Nephron (organoid): ENCODE measurements at regions not wholly inside any gene's neighbourhood (a gene's known extent, or its start where the extent isn't known, plus 50 kb on each side); places are given as distances from the start of the nearest gene placed in this dataset.

Experiments
- H3K27ac Mint-ChIP-seq, 3 experiments: 2 replicates each; pipeline ENCODE4 v1.8.0; 2020; ENCODE audit warnings: mixed read lengths in 3 of 3, mild to moderate bottlenecking in 2 of 3, moderate library complexity in 1 of 3
- H3K27me3 Mint-ChIP-seq: 2 replicates; pipeline ENCODE4 v1.8.0; 2021; ENCODE audit warnings: low read depth, mild to moderate bottlenecking, moderate library complexity, mixed read lengths
- H3K36me3 Mint-ChIP-seq: 2 replicates; pipeline ENCODE4 v1.8.0; 2020; ENCODE audit warnings: low read depth, mixed read lengths
- H3K4me1 Mint-ChIP-seq: 2 replicates; pipeline ENCODE4 v1.8.0; 2020; ENCODE audit warnings: mixed read lengths
- H3K4me3 Mint-ChIP-seq, 3 experiments: 2 replicates each; pipeline ENCODE4 v1.8.0; 2020; ENCODE audit warnings: mild to moderate bottlenecking in 3 of 3, mixed read lengths in 3 of 3, moderate library complexity in 2 of 3
- H3K9me3 Mint-ChIP-seq: 2 replicates; pipeline ENCODE4 v1.8.0; 2020; ENCODE audit warnings: mixed read lengths
- TF ChIP-seq, protein P1 (sequence below), 3 experiments: fragments of 200-600 bp; sonication (generic); IDR thresholded peaks; one replicate each; pipeline ENCODE4 v1.5.0; 2021; ENCODE audit warnings: antibody characterized with exemption in 3 of 3; ENCODE audit not compliant: unreplicated experiment in 3 of 3

DNA sequence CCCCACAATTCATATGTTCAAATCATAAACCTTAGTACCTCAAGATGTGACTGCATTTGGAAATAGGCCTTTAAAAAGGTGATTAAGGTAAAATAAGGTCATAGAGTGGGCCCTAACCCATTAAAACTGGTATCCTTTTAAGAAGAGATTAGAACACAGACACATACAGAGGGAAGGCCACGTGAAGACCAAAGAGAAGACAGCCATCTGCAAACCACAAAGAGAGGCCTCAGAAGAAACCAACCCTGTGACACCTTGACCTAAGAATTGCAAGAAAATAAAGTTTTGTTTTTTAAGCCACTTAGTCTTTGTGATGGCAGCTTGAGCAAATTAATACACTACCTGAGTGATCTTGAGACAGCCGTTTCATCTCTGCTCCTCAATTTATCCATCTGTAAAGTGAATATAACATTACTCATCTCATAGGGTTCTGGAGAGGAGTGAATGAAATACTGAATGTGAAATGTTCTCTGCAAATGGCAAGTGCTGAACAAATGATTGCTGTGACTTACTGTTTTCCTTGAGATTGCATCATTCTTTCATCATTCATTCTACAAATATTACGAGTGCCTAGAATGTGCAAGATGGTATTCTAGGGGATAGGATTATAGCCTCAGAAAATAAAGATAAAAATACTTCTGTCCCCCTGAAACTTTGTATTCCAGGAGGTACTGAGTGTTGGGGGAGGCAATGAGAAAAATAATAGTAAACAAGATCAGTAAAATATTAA, 222.0 kb upstream of the CDH13 start:
- Mint-ChIP-seq H3K4me1 (peaks cover 21% of the 10 kb centered on the region), H3K27ac (no peak overlapping the region), H3K36me3 (no peaks in the 10 kb centered on the region), H3K27me3 (peaks cover 8% of the 10 kb centered on the region), H3K9me3 (no peaks in the 10 kb centered on the region), H3K4me3 (no peak overlapping the region)
- TF ChIP-seq, protein P1, sequence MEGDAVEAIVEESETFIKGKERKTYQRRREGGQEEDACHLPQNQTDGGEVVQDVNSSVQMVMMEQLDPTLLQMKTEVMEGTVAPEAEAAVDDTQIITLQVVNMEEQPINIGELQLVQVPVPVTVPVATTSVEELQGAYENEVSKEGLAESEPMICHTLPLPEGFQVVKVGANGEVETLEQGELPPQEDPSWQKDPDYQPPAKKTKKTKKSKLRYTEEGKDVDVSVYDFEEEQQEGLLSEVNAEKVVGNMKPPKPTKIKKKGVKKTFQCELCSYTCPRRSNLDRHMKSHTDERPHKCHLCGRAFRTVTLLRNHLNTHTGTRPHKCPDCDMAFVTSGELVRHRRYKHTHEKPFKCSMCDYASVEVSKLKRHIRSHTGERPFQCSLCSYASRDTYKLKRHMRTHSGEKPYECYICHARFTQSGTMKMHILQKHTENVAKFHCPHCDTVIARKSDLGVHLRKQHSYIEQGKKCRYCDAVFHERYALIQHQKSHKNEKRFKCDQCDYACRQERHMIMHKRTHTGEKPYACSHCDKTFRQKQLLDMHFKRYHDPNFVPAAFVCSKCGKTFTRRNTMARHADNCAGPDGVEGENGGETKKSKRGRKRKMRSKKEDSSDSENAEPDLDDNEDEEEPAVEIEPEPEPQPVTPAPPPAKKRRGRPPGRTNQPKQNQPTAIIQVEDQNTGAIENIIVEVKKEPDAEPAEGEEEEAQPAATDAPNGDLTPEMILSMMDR (IDR thresholded peaks at IDR 0.05; ENCODE audit: unreplicated experiment in 3 of 3) = no peak

DNA sequence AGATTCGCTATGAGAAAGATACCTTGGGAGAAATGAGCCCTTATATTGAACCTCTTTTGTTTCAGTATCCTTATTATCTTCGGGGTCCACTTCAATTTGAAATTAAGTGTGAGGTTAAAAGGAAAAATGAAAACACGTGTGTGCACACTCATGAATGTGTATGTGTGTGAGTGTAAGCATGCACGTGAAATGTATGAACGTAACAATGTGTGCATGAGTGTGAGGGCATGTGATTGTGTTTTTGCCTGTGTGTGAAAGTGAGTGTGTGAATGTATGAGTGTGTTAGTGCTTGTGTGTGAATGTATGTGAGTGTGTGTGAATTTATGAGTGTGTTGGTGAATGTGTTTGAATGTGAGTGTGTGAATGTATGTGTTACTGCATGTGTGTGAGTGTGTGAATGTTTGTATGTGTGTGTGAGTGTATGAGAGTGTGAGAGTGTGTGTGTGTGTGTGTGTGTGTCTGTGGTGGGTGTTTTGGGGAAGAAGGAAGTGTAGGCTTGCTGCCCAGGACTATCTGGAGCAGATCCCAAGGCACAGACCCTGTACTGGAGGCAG, 224.0 kb upstream of the CDH13 start:
- Mint-ChIP-seq H3K27me3 (peaks cover 2% of the 10 kb centered on the region), H3K4me1 (peaks cover 21% of the 10 kb centered on the region), H3K36me3 (no peaks in the 10 kb centered on the region), H3K9me3 (no peaks in the 10 kb centered on the region), H3K27ac (peak overlapping the region in 1 of 3 experiments; percentile 1), H3K4me3 (no peak overlapping the region)
- TF ChIP-seq, protein P1 (IDR thresholded peaks at IDR 0.05; ENCODE audit: unreplicated experiment in 3 of 3) = no peak

DNA sequence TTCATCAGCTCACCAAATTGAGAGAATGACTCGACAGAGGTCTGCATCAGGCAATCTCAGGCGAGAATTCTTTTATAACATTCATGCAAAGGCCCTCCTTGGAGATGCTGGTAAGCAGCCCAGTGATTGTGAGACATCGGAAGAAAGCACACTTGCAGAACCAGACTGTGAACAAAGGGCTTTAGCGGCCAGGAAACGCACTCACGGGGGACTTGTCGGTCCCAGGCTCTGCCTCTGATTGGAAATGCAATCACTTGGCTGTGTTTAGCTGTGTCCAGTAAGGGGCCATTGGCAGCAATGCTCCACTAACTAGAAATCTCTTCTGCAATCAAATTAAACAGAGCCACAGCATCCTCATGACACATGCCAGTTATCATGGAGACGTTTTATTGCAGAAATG, 226.7 kb upstream of the CDH13 start:
- TF ChIP-seq, protein P1 (IDR thresholded peaks at IDR 0.05; ENCODE audit: unreplicated experiment in 3 of 3) = no peak
- no peaks in the 10 kb centered on the region for H3K36me3 Mint-ChIP-seq
- no peaks in the 10 kb centered on the region for H3K9me3 Mint-ChIP-seq
- peaks cover 14% of the 10 kb centered on the region for H3K4me1 Mint-ChIP-seq
- no peak overlapping the region for H3K4me3 Mint-ChIP-seq
- H3K27ac Mint-ChIP-seq = no peak overlapping the region
- no peaks in the 10 kb centered on the region for H3K27me3 Mint-ChIP-seq

DNA sequence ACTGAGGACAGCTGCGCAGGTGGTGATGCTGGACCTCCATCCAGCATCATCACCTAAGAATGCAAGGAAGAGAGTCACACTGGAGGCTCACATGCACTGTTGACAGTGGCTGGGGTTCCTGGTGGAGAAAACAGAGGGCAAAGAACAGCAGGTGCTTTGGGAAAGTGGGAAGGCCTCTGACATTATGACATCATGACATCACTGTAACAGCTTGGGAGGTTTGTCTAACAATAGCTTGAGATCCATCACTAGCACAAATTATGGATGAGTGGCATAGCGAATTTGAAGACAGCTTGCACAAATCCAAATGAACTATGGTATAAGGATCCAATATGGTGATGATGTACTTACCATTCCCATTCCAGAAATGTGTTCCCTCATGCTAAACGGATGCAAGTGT, 226.5 kb upstream of the MPHOSPH6 start:
- H3K27ac Mint-ChIP-seq = no peak overlapping the region
- TF ChIP-seq, protein P1 (IDR thresholded peaks at IDR 0.05; ENCODE audit: unreplicated experiment in 3 of 3) = no peak

GRCh38 chr16:82395212-82395611, 225.2 kb upstream of the MPHOSPH6 start:
- Mint-ChIP-seq H3K4me3 (no peak overlapping the region), H3K9me3 (no peaks in the 10 kb centered on the region), H3K36me3 (no peaks in the 10 kb centered on the region), H3K27me3 (peaks cover 4% of the 10 kb centered on the region), H3K4me1 (peaks cover 2% of the 10 kb centered on the region), H3K27ac (no peak overlapping the region)
- TF ChIP-seq, protein P1 (IDR thresholded peaks at IDR 0.05; ENCODE audit: unreplicated experiment in 3 of 3) = no peak

More for the DNA sequence above, 226.5 kb upstream of the MPHOSPH6 start:
- no peaks in the 10 kb centered on the region for H3K9me3 Mint-ChIP-seq
- H3K27me3 Mint-ChIP-seq = peaks cover 2% of the 10 kb centered on the region
- no peaks in the 10 kb centered on the region for H3K36me3 Mint-ChIP-seq
- no peak overlapping the region for H3K4me3 Mint-ChIP-seq
- peaks cover 3% of the 10 kb centered on the region for H3K4me1 Mint-ChIP-seq

DNA sequence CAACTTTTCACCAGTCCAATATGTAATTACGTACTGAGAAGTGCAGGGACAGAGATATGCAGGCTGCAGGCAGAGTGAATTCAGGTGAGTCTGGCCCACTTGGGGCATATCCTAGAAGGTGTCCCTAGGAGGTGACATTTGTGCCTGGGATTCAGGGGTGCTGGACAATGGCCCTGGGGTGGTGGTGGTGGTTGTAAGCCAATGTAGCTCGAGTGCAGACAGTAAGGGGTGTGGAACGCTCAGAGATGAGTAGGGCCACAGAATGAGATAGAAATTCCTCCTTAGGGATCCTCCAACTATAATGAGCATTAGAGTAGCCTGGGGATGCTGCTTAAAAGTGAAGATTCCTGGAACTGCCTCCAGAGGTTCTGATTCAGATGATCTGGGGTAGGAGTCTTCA, 221.7 kb upstream of the MPHOSPH6 start:
- Mint-ChIP-seq H3K36me3 (no peaks in the 10 kb centered on the region), H3K4me3 (no peak overlapping the region), H3K27me3 (peaks cover 15% of the 10 kb centered on the region), H3K4me1 (peaks cover 20% of the 10 kb centered on the region), H3K27ac (no peak overlapping the region), H3K9me3 (no peaks in the 10 kb centered on the region)
- TF ChIP-seq, protein P1 (IDR thresholded peaks at IDR 0.05; ENCODE audit: unreplicated experiment in 3 of 3) = no peak
